Omental fat pad (tissue), 3 donors: ENCODE measurements at regions not wholly inside any gene's neighbourhood (a gene's known extent, or its start where the extent isn't known, plus 50 kb on each side); places are given as distances from the start of the nearest gene placed in this dataset.

Experiments
- ATAC-seq: fragments of 150-250 bp; one replicate; pipeline ENCODE4 v1.9.1; 2016; ENCODE audit warnings: mild to moderate bottlenecking, moderate library complexity; ENCODE audit not compliant: low FRiP score
- DNase-seq: peaks from one replicate; pipeline ENCODE4 v3.0.0-alpha.2; 2019; ENCODE audit warnings: low spot score
- TF ChIP-seq, protein P1 (sequence below), 3 donors: fragments of 450-650 bp; IDR thresholded peaks; one replicate each; pipeline ENCODE4 v1.5.1; 2016 to 2017; ENCODE audit warnings: antibody characterized with exemption in 3 of 3, mild to moderate bottlenecking in 3 of 3, moderate library complexity in 2 of 3

DNA sequence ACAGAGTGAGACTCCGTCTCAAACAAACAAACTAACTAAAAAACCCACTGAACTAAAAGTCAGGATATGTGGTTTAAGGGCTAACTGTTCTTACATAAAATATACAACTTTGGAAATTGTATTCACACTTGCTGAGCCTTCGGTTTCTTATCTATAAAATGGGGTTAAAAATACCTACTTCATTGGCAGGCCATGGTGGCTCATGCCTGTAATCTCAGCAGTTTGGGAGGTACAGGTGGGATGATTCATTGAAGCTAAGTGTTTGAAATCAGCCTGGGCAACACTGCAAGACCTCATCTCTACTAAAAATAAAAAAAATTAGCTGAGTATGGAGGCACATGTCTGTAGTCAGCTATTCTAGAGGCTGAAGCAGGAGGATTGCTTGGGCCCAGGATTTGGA, 115.4 kb upstream of the KLF6 start:
- TF ChIP-seq, protein P1, sequence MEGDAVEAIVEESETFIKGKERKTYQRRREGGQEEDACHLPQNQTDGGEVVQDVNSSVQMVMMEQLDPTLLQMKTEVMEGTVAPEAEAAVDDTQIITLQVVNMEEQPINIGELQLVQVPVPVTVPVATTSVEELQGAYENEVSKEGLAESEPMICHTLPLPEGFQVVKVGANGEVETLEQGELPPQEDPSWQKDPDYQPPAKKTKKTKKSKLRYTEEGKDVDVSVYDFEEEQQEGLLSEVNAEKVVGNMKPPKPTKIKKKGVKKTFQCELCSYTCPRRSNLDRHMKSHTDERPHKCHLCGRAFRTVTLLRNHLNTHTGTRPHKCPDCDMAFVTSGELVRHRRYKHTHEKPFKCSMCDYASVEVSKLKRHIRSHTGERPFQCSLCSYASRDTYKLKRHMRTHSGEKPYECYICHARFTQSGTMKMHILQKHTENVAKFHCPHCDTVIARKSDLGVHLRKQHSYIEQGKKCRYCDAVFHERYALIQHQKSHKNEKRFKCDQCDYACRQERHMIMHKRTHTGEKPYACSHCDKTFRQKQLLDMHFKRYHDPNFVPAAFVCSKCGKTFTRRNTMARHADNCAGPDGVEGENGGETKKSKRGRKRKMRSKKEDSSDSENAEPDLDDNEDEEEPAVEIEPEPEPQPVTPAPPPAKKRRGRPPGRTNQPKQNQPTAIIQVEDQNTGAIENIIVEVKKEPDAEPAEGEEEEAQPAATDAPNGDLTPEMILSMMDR (IDR thresholded peaks at IDR 0.05): no peak
- ATAC-seq (no peak), DNase-seq (no peak)

DNA sequence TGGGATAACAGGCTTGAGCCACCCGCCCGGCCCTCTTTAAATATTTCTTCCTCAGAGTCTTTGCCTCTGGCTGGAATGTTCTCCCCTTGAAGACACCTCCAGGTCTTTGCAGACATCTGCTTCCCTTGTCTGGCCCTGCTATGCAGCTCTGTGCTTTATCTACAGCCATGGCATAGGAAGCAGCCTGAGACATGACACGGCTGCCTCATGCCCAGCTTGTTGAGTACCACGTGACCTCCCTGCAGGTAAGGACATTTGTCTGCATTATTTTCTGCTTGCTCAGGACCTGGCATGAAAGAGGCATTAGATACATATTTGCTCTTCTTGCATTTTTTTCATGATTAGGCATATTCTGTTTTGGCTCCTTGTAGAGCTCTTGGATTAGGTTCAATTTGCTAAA, 113.8 kb upstream of the KLF6 start:
- ATAC-seq (peak; percentile 54), DNase-seq (no peak)
- TF ChIP-seq, protein P1 (IDR thresholded peaks at IDR 0.05): no peak

DNA sequence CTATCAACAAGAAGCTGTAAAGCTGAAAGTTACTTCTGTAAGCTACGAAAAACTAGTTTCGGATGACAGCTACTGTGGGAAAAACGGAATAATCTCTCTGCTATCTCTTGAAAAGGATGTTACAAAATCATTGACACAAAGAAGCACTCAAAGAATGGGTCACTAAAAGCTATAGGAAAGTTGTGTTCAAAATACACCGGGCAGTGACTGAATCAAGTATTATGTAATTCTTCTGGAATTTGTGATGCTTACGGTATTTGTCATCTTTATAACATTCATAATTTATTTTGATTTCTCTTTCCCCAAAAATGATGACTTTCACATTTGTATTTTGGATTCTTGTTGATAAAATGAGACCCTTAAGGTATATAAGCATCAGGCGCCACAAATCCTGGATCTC, 112.1 kb upstream of the KLF6 start:
- no peak for ATAC-seq
- TF ChIP-seq, protein P1 (IDR thresholded peaks at IDR 0.05): no peak
- DNase-seq: no peak

DNA sequence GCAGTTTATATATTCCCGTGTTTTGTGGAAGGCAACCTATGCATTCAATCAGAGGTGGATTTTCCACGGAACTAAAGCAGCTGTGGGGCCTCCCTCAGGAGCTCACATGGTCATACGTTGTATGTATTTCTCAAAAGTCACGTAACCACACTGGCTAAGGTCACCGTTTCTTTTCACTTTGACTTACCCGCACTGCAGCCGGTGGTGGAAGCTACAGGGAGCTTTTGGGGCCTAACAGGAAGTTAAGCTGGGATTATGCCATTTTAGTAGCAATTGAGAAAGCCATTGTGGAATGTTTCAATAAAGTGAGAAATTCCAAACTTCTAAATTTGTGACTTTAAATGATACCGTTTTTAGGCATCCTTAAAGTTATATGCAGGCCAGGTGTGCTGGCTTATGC, 111.2 kb upstream of the KLF6 start:
- ATAC-seq: no peak
- no peak for DNase-seq
- TF ChIP-seq, protein P1 (IDR thresholded peaks at IDR 0.05): no peak

DNA sequence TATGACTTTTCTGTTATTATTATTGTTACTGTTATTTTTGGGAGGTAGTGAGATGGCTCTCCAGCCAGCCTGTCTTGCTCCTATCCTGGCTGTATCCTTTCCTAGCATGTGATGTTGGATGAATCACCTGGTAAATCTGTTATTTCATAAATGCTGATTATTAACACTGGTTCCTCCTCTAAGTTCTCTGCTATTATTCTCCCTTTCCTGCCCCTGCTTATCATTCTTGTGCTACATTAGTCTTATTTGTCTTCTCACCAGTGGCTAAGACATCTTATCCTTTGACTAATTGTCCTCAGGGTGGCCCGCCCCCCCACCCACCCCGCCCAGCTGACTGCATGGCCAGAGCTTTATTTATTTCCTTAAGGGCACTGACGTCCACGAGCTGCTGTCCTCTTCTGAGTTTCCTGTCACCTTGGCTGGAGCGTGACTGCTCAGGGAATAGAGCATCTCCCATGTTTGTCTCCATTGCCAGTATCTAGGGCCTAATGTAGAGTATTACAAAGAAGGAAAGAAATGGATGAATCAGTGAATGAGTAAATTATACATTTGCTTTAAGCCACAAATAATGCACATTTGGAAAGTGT, 110.1 kb upstream of the KLF6 start:
- TF ChIP-seq, protein P1 (IDR thresholded peaks at IDR 0.05): no peak
- ATAC-seq: peak; percentile 39

DNA sequence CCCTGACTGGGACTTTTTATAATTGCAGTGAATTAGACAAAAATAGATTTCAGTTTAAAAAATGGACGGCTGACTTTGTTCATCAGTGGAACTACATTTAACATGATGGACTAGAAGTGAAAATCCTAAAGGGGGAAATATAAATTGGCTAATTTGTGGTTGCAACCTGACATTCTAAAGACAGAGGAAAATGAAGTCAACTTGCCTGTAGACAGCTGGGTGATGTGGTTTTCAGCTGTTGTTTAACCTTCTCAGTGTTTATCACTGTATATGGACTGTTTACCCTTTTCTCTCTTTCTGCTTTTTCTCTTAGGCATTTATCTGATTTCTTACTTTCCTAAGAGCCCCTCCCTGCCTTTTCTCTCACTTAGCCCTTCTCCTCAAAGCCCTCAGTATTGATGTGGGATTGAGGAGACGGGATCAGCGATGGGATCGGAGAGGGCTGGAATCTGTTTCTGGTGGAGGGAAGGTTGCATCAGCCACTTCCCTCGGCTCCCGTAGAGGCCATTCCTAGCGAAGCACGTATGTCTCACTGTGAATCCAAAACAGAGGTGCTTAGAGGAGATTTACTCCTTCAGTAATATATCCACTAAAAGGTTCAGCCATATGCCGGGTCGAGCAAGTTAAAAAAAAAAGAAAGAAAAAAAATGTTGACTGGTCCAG, 109.0 kb upstream of the KLF6 start:
- TF ChIP-seq, protein P1 (IDR thresholded peaks at IDR 0.05): no peak
- ATAC-seq: no peak
- DNase-seq: no peak

More for the DNA sequence above, 110.1 kb upstream of the KLF6 start:
- DNase-seq: no peak
